GM23338 (cell line): ENCODE measurements at regions not wholly inside any gene's neighbourhood (a gene's known extent, or its start where the extent isn't known, plus 50 kb on each side); places are given as distances from the start of the nearest gene placed in this dataset.

Experiments
- ATAC-seq: fragments of 200-7000 bp; cut with Tn5 transposase; 3 replicates; pipeline ENCODE4 v1.9.1; 2020
- DNase-seq: peaks from one replicate; pipeline ENCODE4 v3.0.0-alpha.2; 2015; ENCODE audit warnings: low spot score
- H2AFZ ChIP-seq: fragments of 200-600 bp; sonication (generic); 2 replicates; pipeline ENCODE4 v1.8.0; 2016; ENCODE audit warnings: antibody characterized with exemption, mild to moderate bottlenecking, moderate library complexity
- H3F3A ChIP-seq: fragments of 200-600 bp; sonication (generic); replicated peaks from 2 replicates; pipeline ENCODE4 v1.8.0; 2017; ENCODE audit warnings: antibody characterized with exemption, mixed run types, low read depth
- H3K27ac ChIP-seq: fragments of 200-600 bp; sonication (generic); 2 replicates; pipeline ENCODE4 v1.6.1; 2016; ENCODE audit warnings: low read depth
- H3K27me3 ChIP-seq: fragments of 200-600 bp; sonication (generic); 2 replicates; pipeline ENCODE4 v1.8.0; 2016; ENCODE audit warnings: mild to moderate bottlenecking, mixed run types, moderate library complexity; ENCODE audit not compliant: insufficient read depth
- H3K36me3 ChIP-seq: fragments of 200-600 bp; sonication (generic); 2 replicates; pipeline ENCODE4 v1.8.0; 2016; ENCODE audit warnings: mild to moderate bottlenecking; ENCODE audit not compliant: insufficient read depth
- H3K4me1 ChIP-seq: fragments of 200-600 bp; sonication (generic); 2 replicates; pipeline ENCODE4 v1.8.0; 2016; ENCODE audit warnings: mild to moderate bottlenecking, moderate library complexity; ENCODE audit not compliant: insufficient read depth
- H3K4me2 ChIP-seq: fragments of 200-600 bp; sonication (generic); 2 replicates; pipeline ENCODE4 v1.7.1; 2017; ENCODE audit warnings: mixed run types
- H3K4me3 ChIP-seq: fragments of 200-600 bp; sonication (generic); 2 replicates; pipeline ENCODE4 v1.6.1; 2016; ENCODE audit warnings: mixed run types
- H3K79me2 ChIP-seq: fragments of 200-600 bp; sonication (generic); replicated peaks from 2 replicates; pipeline ENCODE4 v1.8.0; 2017; ENCODE audit warnings: mild to moderate bottlenecking; ENCODE audit not compliant: insufficient read depth
- H3K9me2 ChIP-seq: fragments of 200-600 bp; sonication (generic); 2 replicates; pipeline ENCODE4 v1.8.0; 2017; ENCODE audit not compliant: insufficient read depth
- H4K20me1 ChIP-seq: fragments of 200-600 bp; sonication (generic); replicated peaks from 2 replicates; pipeline ENCODE4 v1.8.0; 2017; ENCODE audit warnings: mild to moderate bottlenecking; ENCODE audit not compliant: insufficient read depth
- H3K27ac Mint-ChIP-seq: 2 replicates; pipeline ENCODE4 v1.8.0; 2020; ENCODE audit warnings: inconsistent platforms, mild to moderate bottlenecking, moderate library complexity, mixed read lengths
- H3K27me3 Mint-ChIP-seq: 3 replicates; pipeline ENCODE4 v1.8.0; 2022; ENCODE audit warnings: low read depth, mild to moderate bottlenecking, moderate library complexity, mixed read lengths, inconsistent platforms; ENCODE audit not compliant: insufficient read depth, poor library complexity
- H3K36me3 Mint-ChIP-seq: 3 replicates; pipeline ENCODE4 v1.8.0; 2021; ENCODE audit warnings: low read depth, mild to moderate bottlenecking, inconsistent platforms, moderate library complexity, mixed read lengths
- H3K4me1 Mint-ChIP-seq: 3 replicates; pipeline ENCODE4 v1.8.0; 2020; ENCODE audit warnings: mild to moderate bottlenecking, inconsistent platforms, mixed read lengths
- H3K4me3 Mint-ChIP-seq: 3 replicates; pipeline ENCODE4 v1.8.0; 2021; ENCODE audit warnings: moderate library complexity, mild to moderate bottlenecking, inconsistent platforms, mixed read lengths
- H3K9me3 Mint-ChIP-seq: 3 replicates; pipeline ENCODE4 v1.8.0; 2020; ENCODE audit warnings: moderate library complexity, mild to moderate bottlenecking, inconsistent platforms, mixed read lengths
- CREB1 ChIP-seq: fragments of 250-450 bp; sonication (Bioruptor Pico); IDR thresholded peaks from 2 replicates; pipeline ENCODE4 v1.5.0; 2020; ENCODE audit warnings: low read depth, mild to moderate bottlenecking, moderate library complexity
- CTCF ChIP-seq, 2 experiments: fragments of 200-600 bp in 1 of 2; sonication (generic) in 1 of 2; conservative IDR thresholded peaks; 2 replicates each; pipeline versions ENCODE4 v1.5.1 to v1.6.1; 2016 to 2017; ENCODE audit warnings: antibody characterized with exemption in 2 of 2, low read depth in 2 of 2, mild to moderate bottlenecking in 2 of 2, moderate library complexity in 1 of 2
- ETS1 ChIP-seq: IDR thresholded peaks from 2 replicates; pipeline ENCODE4 v1.6.1; 2016; ENCODE audit warnings: antibody characterized with exemption
- EZH2 ChIP-seq: fragments of 200-600 bp; sonication (generic); IDR thresholded peaks from one replicate; pipeline ENCODE4 v1.8.0; 2017; ENCODE audit warnings: antibody characterized with exemption, mild to moderate bottlenecking, low read depth; ENCODE audit not compliant: unreplicated experiment
- EZH2phosphoT487 ChIP-seq: fragments of 200-600 bp; sonication (generic); IDR thresholded peaks from one replicate; pipeline ENCODE4 v1.8.1; 2018; ENCODE audit warnings: antibody characterized with exemption; ENCODE audit not compliant: unreplicated experiment
- JUNB ChIP-seq: IDR thresholded peaks from one replicate; pipeline ENCODE4 v1.6.1; 2016; ENCODE audit warnings: antibody characterized with exemption; ENCODE audit not compliant: unreplicated experiment
- NANOG ChIP-seq: IDR thresholded peaks from 2 replicates; pipeline ENCODE4 v1.6.1; 2016; ENCODE audit warnings: antibody characterized with exemption, borderline replicate concordance
- POLR2AphosphoS5 ChIP-seq: IDR thresholded peaks from 2 replicates; pipeline ENCODE4 v1.6.1; 2016; ENCODE audit warnings: antibody characterized with exemption, low read depth
- REST ChIP-seq: IDR thresholded peaks from one replicate; pipeline ENCODE4 v1.6.1; 2018; ENCODE audit warnings: antibody characterized with exemption; ENCODE audit not compliant: unreplicated experiment
- STAT1 ChIP-seq: IDR thresholded peaks from one replicate; pipeline ENCODE4 v1.6.1; 2016; ENCODE audit warnings: antibody characterized with exemption; ENCODE audit not compliant: unreplicated experiment
- ZNF114 ChIP-seq: fragments of 250-450 bp; sonication (Bioruptor Pico); IDR thresholded peaks from 2 replicates; pipeline ENCODE4 v1.5.0; 2020; ENCODE audit warnings: mild to moderate bottlenecking, moderate library complexity
- ZNF331 ChIP-seq: fragments of 250-450 bp; sonication (Bioruptor Pico); IDR thresholded peaks from 2 replicates; pipeline ENCODE4 v1.5.0; 2020; ENCODE audit warnings: low read depth, mild to moderate bottlenecking, moderate library complexity

GRCh38 chr2:240353944-240354343 lies 81.5 kb upstream of the GPC1 start:
- no peaks in the 10 kb centered on the region for H3K9me2 ChIP-seq
- H3K27me3 Mint-ChIP-seq: peaks cover 9% of the 10 kb centered on the region

GRCh38 chr2:240355001-240355891 lies 80.2 kb upstream of the GPC1 start:
- Histone ChIP-seq H3K4me3 (no peak overlapping the region), H3K36me3 (no peaks in the 10 kb centered on the region), H3K4me2 (no peak overlapping the region), H3K27ac (no peak overlapping the region), H2AFZ (no peak overlapping the region), H3K4me1 (no peaks in the 10 kb centered on the region), H3K27me3 (no peaks in the 10 kb centered on the region), H3K9me2 (no peaks in the 10 kb centered on the region), H3K79me2 (no peaks in the 10 kb centered on the region), H4K20me1 (no peaks in the 10 kb centered on the region), H3F3A (no peaks in the 10 kb centered on the region)
- ATAC-seq: no peak
- Mint-ChIP-seq H3K36me3 (no peaks in the 10 kb centered on the region; the same call in 2 of the 3 replicates), H3K4me3 (no peak overlapping the region), H3K4me1 (no peaks in the 10 kb centered on the region), H3K9me3 (peaks cover 5% of the 10 kb centered on the region), H3K27ac (no peak overlapping the region), H3K27me3 (peaks cover 11% of the 10 kb centered on the region)
- DNase-seq: no peak
- TF ChIP-seq ETS1: no peak
- no peak for TF ChIP-seq POLR2AphosphoS5
- TF ChIP-seq JUNB: no peak
- TF ChIP-seq EZH2phosphoT487: no peak
- no peak for TF ChIP-seq REST
- no peak for TF ChIP-seq ZNF114
- no peak for TF ChIP-seq STAT1
- TF ChIP-seq CREB1 (CRISPR knock-in tag): no peak
- TF ChIP-seq EZH2: no peak
- TF ChIP-seq NANOG: no peak
- TF ChIP-seq ZNF331 (CRISPR knock-in tag): no peak
- TF ChIP-seq CTCF (conservative IDR thresholded peaks at IDR 0.05; ENCODE audit: low read depth in 2 of 2): no peak

More at GRCh38 chr2:240353944-240354343, 81.5 kb upstream of the GPC1 start:
- Histone ChIP-seq H2AFZ (no peak overlapping the region), H4K20me1 (no peaks in the 10 kb centered on the region), H3K27ac (no peak overlapping the region), H3K36me3 (no peaks in the 10 kb centered on the region), H3F3A (no peaks in the 10 kb centered on the region), H3K79me2 (no peaks in the 10 kb centered on the region), H3K4me1 (no peaks in the 10 kb centered on the region), H3K27me3 (no peaks in the 10 kb centered on the region), H3K4me2 (no peak overlapping the region), H3K4me3 (no peak overlapping the region)
- Mint-ChIP-seq H3K27ac (peak overlapping the region; percentile 77; the same call in 1 of the 2 replicates), H3K36me3 (no peaks in the 10 kb centered on the region; the same call in 2 of the 3 replicates), H3K9me3 (peaks cover under 1% of the 10 kb centered on the region; the same call in 2 of the 3 replicates), H3K4me3 (no peak overlapping the region), H3K4me1 (no peaks in the 10 kb centered on the region)
- ATAC-seq (no peak), DNase-seq (no peak)
- TF ChIP-seq NANOG (no peak), JUNB (no peak), POLR2AphosphoS5 (no peak)
